HepG2 (cell line): ENCODE measurements at regions not wholly inside any gene's neighbourhood (a gene's known extent, or its start where the extent isn't known, plus 50 kb on each side); places are given as distances from the start of the nearest gene placed in this dataset.

Experiments used
- AHDC1 ChIP-seq: sonication (generic); formaldehyde crosslinking; IDR thresholded peaks from 2 replicates; pipeline ENCODE4 v1.5.1; 2020; ENCODE audit warnings: mild to moderate bottlenecking, missing genetic modification reagents, borderline replicate concordance
- FOXK2 ChIP-seq: fragments of 450-650 bp; IDR thresholded peaks from 2 replicates; pipeline ENCODE4 v1.6.1; 2016
- HMG20A ChIP-seq: IDR thresholded peaks from 2 replicates; pipeline ENCODE4 v1.6.1; 2016; ENCODE audit warnings: borderline replicate concordance
- RNF2 ChIP-seq: fragments of 450-650 bp; conservative IDR thresholded peaks from 2 replicates; pipeline ENCODE4 v1.6.1; 2016; ENCODE audit warnings: low read depth
- TSC22D2 ChIP-seq: sonication (generic); formaldehyde crosslinking; IDR thresholded peaks from 2 replicates; pipeline ENCODE4 v1.5.1; 2020; ENCODE audit warnings: missing genetic modification reagents, mild to moderate bottlenecking, borderline replicate concordance
- ZFP41 ChIP-seq: sonication (generic); formaldehyde crosslinking; IDR thresholded peaks from 2 replicates; pipeline ENCODE4 v1.4.0; 2020; ENCODE audit warnings: mild to moderate bottlenecking, missing genetic modification reagents, borderline replicate concordance
- ZNF205 ChIP-seq: IDR thresholded peaks from 2 replicates; pipeline ENCODE4 v1.6.1; 2018; ENCODE audit warnings: missing biosample characterization, missing genetic modification reagents
- ZNF274 ChIP-seq: sonication (generic); formaldehyde crosslinking; IDR thresholded peaks from 2 replicates; pipeline ENCODE4 v1.5.1; 2020; ENCODE audit warnings: mild to moderate bottlenecking, missing genetic modification reagents
- ZNF772 ChIP-seq: sonication (generic); formaldehyde crosslinking; IDR thresholded peaks from 2 replicates; pipeline ENCODE4 v1.5.0; 2020; ENCODE audit warnings: mild to moderate bottlenecking, missing genetic modification reagents
- TF ChIP-seq, protein P1 (sequence below): sonication (generic); formaldehyde crosslinking; IDR thresholded peaks from 2 replicates; pipeline ENCODE4 v1.8.0; 2022; ENCODE audit warnings: low read depth, missing genetic modification reagents
- TF ChIP-seq, protein P2 (sequence below): sonication (generic); formaldehyde crosslinking; IDR thresholded peaks from 2 replicates; pipeline ENCODE4 v1.5.0; 2020; ENCODE audit warnings: mild to moderate bottlenecking, missing genetic modification reagents, borderline replicate concordance
- TF ChIP-seq, protein P3 (sequence below): sonication (generic); formaldehyde crosslinking; IDR thresholded peaks from 2 replicates; pipeline ENCODE4 v1.9.0; 2021; ENCODE audit warnings: missing genetic modification reagents, mild to moderate bottlenecking, borderline replicate concordance

DNA sequence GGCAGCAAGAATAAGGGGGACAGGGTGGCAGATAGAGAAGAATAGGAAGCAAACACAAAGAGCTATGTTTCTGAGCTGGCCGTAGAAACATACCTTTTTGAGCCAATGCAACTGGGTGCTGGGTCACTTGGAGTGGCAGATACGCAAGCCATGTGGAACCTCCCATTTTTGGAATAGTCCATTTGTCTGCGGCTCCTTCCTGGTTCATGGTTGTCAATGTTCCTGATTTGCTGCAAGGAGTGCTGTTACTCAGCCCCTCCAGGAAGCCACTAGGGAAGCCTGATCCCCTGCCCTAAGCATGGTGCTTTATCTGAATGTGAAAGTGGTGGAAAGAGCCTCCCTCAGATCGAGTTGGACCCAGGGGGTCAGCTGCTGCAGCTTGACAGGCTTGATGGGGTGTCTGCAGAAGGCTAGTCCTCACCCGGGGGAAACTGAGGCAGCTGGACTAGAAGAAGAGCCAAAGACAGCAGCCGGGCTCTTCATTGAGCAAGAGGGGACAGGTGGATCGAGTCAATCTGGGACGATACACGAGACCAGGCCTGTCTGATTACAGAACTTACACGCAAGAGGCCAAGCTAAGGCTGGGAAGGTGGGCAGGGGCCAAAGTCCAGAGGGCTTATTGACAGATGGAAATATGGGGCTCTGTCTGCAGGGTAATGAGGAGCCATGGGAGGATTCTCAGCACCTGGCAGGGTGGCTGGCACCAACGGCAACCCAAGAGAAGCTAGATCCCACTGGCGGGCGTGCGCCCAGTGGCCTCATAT lies 57.4 kb upstream of the CTNNBL1 start (continued):
- TF ChIP-seq AHDC1 (CRISPR knock-in tag) (no peak), FOXK2 (no peak), ZNF274 (CRISPR knock-in tag) (0 out of 2 replicates have a peak, but pooled peaks have one; percentile 67), ZNF772 (CRISPR knock-in tag) (0 out of 2 replicates have a peak, but pooled peaks have one; percentile 45), TSC22D2 (CRISPR knock-in tag) (no peak), RNF2 (no peak), ZFP41 (CRISPR knock-in tag) (no peak), HMG20A (CRISPR knock-in tag) (no peak), ZNF205 (CRISPR knock-in tag) (no peak)
- TF ChIP-seq, protein P1, sequence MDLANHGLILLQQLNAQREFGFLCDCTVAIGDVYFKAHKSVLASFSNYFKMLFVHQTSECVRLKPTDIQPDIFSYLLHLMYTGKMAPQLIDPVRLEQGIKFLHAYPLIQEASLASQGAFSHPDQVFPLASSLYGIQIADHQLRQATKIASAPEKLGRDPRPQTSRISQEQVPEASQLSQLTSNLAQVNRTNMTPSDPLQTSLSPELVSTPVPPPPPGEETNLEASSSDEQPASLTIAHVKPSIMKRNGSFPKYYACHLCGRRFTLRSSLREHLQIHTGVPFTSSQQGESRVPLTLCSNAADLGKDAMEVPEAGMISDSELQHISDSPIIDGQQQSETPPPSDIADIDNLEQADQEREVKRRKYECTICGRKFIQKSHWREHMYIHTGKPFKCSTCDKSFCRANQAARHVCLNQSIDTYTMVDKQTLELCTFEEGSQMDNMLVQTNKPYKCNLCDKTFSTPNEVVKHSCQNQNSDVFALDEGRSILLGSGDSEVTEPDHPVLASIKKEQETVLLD (CRISPR knock-in tag) = no peak
- TF ChIP-seq, protein P2, sequence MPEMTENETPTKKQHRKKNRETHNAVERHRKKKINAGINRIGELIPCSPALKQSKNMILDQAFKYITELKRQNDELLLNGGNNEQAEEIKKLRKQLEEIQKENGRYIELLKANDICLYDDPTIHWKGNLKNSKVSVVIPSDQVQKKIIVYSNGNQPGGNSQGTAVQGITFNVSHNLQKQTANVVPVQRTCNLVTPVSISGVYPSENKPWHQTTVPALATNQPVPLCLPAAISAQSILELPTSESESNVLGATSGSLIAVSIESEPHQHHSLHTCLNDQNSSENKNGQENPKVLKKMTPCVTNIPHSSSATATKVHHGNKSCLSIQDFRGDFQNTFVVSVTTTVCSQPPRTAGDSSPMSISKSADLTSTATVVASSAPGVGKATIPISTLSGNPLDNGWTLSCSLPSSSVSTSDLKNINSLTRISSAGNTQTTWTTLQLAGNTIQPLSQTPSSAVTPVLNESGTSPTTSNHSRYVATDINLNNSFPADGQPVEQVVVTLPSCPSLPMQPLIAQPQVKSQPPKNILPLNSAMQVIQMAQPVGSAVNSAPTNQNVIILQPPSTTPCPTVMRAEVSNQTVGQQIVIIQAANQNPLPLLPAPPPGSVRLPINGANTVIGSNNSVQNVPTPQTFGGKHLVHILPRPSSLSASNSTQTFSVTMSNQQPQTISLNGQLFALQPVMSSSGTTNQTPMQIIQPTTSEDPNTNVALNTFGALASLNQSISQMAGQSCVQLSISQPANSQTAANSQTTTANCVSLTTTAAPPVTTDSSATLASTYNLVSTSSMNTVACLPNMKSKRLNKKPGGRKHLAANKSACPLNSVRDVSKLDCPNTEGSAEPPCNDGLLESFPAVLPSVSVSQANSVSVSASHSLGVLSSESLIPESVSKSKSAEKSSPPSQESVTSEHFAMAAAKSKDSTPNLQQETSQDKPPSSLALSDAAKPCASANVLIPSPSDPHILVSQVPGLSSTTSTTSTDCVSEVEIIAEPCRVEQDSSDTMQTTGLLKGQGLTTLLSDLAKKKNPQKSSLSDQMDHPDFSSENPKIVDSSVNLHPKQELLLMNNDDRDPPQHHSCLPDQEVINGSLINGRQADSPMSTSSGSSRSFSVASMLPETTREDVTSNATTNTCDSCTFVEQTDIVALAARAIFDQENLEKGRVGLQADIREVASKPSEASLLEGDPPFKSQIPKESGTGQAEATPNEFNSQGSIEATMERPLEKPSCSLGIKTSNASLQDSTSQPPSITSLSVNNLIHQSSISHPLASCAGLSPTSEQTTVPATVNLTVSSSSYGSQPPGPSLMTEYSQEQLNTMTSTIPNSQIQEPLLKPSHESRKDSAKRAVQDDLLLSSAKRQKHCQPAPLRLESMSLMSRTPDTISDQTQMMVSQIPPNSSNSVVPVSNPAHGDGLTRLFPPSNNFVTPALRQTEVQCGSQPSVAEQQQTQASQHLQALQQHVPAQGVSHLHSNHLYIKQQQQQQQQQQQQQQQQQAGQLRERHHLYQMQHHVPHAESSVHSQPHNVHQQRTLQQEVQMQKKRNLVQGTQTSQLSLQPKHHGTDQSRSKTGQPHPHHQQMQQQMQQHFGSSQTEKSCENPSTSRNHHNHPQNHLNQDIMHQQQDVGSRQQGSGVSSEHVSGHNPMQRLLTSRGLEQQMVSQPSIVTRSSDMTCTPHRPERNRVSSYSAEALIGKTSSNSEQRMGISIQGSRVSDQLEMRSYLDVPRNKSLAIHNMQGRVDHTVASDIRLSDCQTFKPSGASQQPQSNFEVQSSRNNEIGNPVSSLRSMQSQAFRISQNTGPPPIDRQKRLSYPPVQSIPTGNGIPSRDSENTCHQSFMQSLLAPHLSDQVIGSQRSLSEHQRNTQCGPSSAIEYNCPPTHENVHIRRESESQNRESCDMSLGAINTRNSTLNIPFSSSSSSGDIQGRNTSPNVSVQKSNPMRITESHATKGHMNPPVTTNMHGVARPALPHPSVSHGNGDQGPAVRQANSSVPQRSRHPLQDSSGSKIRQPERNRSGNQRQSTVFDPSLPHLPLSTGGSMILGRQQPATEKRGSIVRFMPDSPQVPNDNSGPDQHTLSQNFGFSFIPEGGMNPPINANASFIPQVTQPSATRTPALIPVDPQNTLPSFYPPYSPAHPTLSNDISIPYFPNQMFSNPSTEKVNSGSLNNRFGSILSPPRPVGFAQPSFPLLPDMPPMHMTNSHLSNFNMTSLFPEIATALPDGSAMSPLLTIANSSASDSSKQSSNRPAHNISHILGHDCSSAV = no peak
- TF ChIP-seq, protein P3, sequence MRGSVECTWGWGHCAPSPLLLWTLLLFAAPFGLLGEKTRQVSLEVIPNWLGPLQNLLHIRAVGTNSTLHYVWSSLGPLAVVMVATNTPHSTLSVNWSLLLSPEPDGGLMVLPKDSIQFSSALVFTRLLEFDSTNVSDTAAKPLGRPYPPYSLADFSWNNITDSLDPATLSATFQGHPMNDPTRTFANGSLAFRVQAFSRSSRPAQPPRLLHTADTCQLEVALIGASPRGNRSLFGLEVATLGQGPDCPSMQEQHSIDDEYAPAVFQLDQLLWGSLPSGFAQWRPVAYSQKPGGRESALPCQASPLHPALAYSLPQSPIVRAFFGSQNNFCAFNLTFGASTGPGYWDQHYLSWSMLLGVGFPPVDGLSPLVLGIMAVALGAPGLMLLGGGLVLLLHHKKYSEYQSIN (CRISPR knock-in tag) = no peak
